Muscle layer of duodenum (tissue), 2 donors: ENCODE measurements at regions not wholly inside any gene's neighbourhood (a gene's known extent, or its start where the extent isn't known, plus 50 kb on each side); places are given as distances from the start of the nearest gene placed in this dataset.

ENCODE experiments used
- H3K27ac ChIP-seq: one replicate; pipeline ENCODE4 v1.7.0; 2013; ENCODE audit warnings: mild to moderate bottlenecking, low read length
- H3K27me3 ChIP-seq: one replicate; pipeline ENCODE4 v1.7.0; 2013; ENCODE audit warnings: low read depth, mild to moderate bottlenecking, control low read depth, low read length
- H3K36me3 ChIP-seq, 2 donors: one replicate each; pipeline ENCODE4 v1.7.0; 2013; ENCODE audit warnings: low read length in 2 of 2, control low read depth in 1 of 2, mild to moderate bottlenecking in 1 of 2; ENCODE audit not compliant: insufficient read depth in 2 of 2, control insufficient read depth in 1 of 2
- H3K4me1 ChIP-seq, 2 donors: one replicate each; pipeline ENCODE4 v1.7.0; 2013; ENCODE audit warnings: low read length in 2 of 2, mild to moderate bottlenecking in 2 of 2, control low read depth in 1 of 2, moderate library complexity in 1 of 2; ENCODE audit not compliant: insufficient read depth in 2 of 2, control insufficient read depth in 1 of 2
- H3K4me3 ChIP-seq, 2 donors: one replicate each; pipeline ENCODE4 v1.7.0; 2013; ENCODE audit warnings: low read length in 2 of 2, low read depth in 1 of 2, mild to moderate bottlenecking in 1 of 2
- H3K9me3 ChIP-seq, 2 donors: one replicate each; pipeline ENCODE4 v1.7.0; 2013; ENCODE audit warnings: low read length in 2 of 2, control low read depth in 1 of 2, mild to moderate bottlenecking in 1 of 2; ENCODE audit not compliant: control insufficient read depth in 1 of 2
- donor health status: healthy.

DNA sequence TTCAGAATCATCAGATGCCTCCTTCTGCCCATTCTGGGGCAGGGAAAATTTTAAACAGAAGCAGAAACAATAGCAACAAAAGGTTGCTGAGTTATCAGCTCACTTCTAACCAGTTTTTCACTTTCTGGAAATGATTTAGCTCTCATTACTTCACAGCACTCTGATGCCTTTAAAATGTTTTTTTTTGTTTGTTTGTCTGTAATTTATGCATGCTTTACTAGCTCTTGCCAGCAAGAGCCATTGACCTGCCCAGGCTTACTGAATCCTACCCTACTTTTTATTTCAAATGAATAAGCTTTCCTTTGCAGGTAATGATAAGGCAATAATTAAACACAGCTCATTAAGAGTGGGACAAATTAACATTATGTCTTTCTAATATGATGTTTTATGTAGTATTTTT is 466.1 kb upstream of the NOVA1 start:
- no peaks in the 10 kb centered on the region for H3K36me3 ChIP-seq
- H3K27me3 ChIP-seq = no peaks in the 10 kb centered on the region
- H3K27ac ChIP-seq = no peak overlapping the region
- H3K4me1 ChIP-seq = no peaks in the 10 kb centered on the region
- no peaks in the 10 kb centered on the region for H3K9me3 ChIP-seq
- H3K4me3 ChIP-seq = no peak overlapping the region

- Histone ChIP-seq H3K36me3 (no peaks in the 10 kb centered on the region), H3K4me1 (no peaks in the 10 kb centered on the region), H3K27ac (no peak overlapping the region), H3K4me3 (no peak overlapping the region), H3K9me3 (no peaks in the 10 kb centered on the region), H3K27me3 (no peaks in the 10 kb centered on the region)
Observed at GRCh38 chr14:27065886-27066285, 468.1 kb upstream of the NOVA1 start.

DNA sequence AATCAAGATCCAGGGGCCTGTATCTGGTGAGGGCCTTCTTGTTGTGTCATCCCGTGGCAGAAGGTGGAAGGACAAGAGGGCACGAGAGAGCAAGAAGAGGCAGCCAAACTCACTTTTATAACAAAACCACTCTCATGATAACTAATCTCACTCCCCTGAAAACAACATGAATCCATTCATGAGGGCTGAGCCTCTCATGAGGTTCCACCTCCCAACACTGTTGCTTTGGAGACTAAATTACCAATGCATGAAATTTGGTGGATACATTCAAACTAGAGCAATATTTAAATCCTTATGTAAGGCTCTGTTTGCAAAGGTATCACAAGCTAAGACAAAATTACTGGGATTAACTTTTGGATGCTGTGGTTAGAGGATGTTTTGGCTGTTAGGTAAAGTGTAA is 470.1 kb upstream of the NOVA1 start:
- Histone ChIP-seq H3K4me1 (no peaks in the 10 kb centered on the region), H3K9me3 (no peaks in the 10 kb centered on the region), H3K27me3 (no peaks in the 10 kb centered on the region), H3K4me3 (no peak overlapping the region), H3K36me3 (no peaks in the 10 kb centered on the region), H3K27ac (no peak overlapping the region)

GRCh38 chr14:27072589-27072988 is 474.8 kb upstream of the NOVA1 start:
- Histone ChIP-seq H3K4me1 (no peaks in the 10 kb centered on the region), H3K27me3 (no peaks in the 10 kb centered on the region), H3K9me3 (no peaks in the 10 kb centered on the region), H3K27ac (no peak overlapping the region), H3K4me3 (no peak overlapping the region), H3K36me3 (no peaks in the 10 kb centered on the region)

GRCh38 chr14:27075503-27075902 is 477.7 kb upstream of the NOVA1 start:
- Histone ChIP-seq H3K27me3 (no peaks in the 10 kb centered on the region), H3K4me3 (no peak overlapping the region), H3K9me3 (no peaks in the 10 kb centered on the region), H3K27ac (no peak overlapping the region), H3K36me3 (no peaks in the 10 kb centered on the region), H3K4me1 (no peaks in the 10 kb centered on the region)

DNA sequence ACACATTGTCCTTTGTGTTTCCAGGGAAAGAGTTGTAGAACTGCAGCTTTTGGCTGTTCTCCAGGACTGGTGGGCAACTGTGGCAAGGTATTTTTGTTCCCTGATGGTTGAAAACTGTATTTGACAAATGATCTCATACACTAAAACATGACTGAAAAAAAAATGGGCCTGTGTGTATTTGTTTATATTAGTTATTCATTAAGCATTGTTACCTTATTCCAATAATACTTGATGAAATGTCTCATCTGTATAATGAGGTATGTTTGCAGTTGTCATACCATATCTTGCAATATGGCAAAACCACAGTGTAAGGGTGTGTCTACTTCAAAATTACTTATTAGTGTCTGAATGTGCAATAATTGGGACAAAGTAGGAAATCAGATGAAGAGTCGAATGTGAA is 479.4 kb upstream of the NOVA1 start:
- no peaks in the 10 kb centered on the region for H3K36me3 ChIP-seq
- H3K4me1 ChIP-seq = no peaks in the 10 kb centered on the region
- no peak overlapping the region for H3K27ac ChIP-seq

DNA sequence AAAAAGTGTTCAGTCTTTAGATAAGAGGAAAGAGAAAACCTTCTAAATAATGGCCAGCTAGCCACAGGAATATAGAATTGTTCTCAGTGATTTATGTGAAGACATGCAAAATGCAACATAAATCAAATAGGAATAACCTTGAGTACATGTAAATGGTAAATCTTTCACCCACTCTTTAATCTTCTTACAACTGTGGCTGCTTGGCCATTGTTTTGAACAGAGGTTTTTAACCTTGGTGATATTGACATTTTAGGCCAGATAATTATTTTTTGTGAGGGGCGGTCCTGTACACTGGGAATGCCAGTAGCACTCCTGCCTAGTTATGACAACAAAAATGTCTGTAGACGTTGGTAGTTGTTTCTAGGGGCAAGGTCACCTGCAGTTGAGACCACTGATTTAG is 479.9 kb upstream of the NOVA1 start:
- H3K4me1 ChIP-seq = no peaks in the 10 kb centered on the region
- H3K36me3 ChIP-seq = no peaks in the 10 kb centered on the region
- no peaks in the 10 kb centered on the region for H3K9me3 ChIP-seq
- no peak overlapping the region for H3K27ac ChIP-seq
- no peak overlapping the region for H3K4me3 ChIP-seq
- H3K27me3 ChIP-seq = no peaks in the 10 kb centered on the region

More for the DNA sequence above, 479.4 kb upstream of the NOVA1 start:
- no peaks in the 10 kb centered on the region for H3K9me3 ChIP-seq
- H3K4me3 ChIP-seq = no peak overlapping the region
- no peaks in the 10 kb centered on the region for H3K27me3 ChIP-seq

DNA sequence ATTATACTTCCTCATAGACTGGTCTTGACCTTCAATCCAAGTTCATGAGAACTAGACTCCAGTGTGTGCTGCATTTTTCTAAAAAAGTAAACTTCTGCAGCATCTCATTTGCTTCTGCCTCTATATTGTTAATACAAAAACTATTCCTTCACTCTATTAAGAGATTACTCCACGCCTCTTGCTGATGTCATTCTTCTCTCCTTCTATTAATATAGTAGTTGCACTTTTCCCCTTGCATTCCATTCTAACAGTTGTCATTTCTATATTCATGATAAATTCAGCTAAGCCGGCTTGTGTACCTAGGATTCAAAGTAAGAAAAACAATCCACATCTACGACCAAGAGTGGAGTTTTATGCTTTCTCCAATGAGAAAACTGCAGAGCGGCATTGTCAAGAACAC is 480.4 kb upstream of the NOVA1 start:
- Histone ChIP-seq H3K4me1 (no peaks in the 10 kb centered on the region), H3K27ac (no peak overlapping the region), H3K4me3 (no peak overlapping the region), H3K9me3 (no peaks in the 10 kb centered on the region), H3K36me3 (no peaks in the 10 kb centered on the region), H3K27me3 (no peaks in the 10 kb centered on the region)

DNA sequence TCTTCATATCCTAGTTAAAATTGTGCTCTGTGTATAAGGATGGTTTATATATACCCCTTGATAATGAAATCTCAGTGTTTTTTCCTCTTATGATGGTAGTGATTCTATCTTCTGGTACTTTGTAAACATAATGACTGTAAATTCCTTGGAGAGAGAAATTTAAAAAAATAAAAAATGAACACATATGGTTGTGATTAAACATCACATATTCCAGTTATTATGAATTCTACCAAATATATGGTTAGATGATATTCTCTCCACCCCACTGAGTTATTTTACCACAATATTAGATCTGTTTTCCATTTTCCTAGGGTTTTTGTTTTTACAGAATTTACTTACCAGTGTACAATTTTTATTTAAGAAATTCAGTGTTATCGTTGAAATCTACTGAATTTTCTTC is 481.9 kb upstream of the NOVA1 start:
- no peak overlapping the region for H3K27ac ChIP-seq
- H3K27me3 ChIP-seq = no peaks in the 10 kb centered on the region
- H3K4me1 ChIP-seq = no peaks in the 10 kb centered on the region
- H3K9me3 ChIP-seq = no peaks in the 10 kb centered on the region
- H3K36me3 ChIP-seq = no peaks in the 10 kb centered on the region
- H3K4me3 ChIP-seq = no peak overlapping the region

GRCh38 chr14:27085500-27085899 is 487.7 kb upstream of the NOVA1 start:
- no peaks in the 10 kb centered on the region for H3K36me3 ChIP-seq
- no peak overlapping the region for H3K4me3 ChIP-seq
- H3K9me3 ChIP-seq = no peaks in the 10 kb centered on the region
- H3K27me3 ChIP-seq = no peaks in the 10 kb centered on the region
- H3K4me1 ChIP-seq = no peaks in the 10 kb centered on the region
- no peak overlapping the region for H3K27ac ChIP-seq

- no peaks in the 10 kb centered on the region for H3K9me3 ChIP-seq
Observed at GRCh38 chr14:27090716-27091115, 492.9 kb upstream of the NOVA1 start.

DNA sequence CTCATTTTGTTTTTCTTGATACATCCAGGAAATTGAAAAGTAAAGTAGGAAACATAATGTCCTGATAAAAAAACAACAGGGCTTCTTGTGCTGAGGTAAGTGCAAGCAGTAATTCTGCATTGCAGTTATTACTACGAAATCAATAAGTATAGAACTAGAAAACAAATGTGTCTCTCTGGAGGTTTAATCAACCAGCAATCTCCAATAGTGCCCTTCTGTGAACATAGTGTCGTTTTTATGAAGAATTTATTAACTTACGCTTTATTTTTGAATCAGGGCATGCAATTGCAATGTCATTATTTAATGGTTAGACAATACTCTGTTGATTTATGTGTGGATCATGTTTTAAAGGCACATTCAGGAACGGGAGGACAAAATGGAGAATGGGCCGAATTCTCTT is 494.1 kb upstream of the NOVA1 start:
- Histone ChIP-seq H3K4me3 (no peak overlapping the region), H3K27me3 (no peaks in the 10 kb centered on the region), H3K9me3 (no peaks in the 10 kb centered on the region), H3K36me3 (no peaks in the 10 kb centered on the region), H3K4me1 (no peaks in the 10 kb centered on the region), H3K27ac (no peak overlapping the region)

More at GRCh38 chr14:27090716-27091115, 492.9 kb upstream of the NOVA1 start:
- Histone ChIP-seq H3K4me3 (no peak overlapping the region), H3K4me1 (no peaks in the 10 kb centered on the region), H3K36me3 (no peaks in the 10 kb centered on the region), H3K27me3 (no peaks in the 10 kb centered on the region), H3K27ac (no peak overlapping the region)
